Left renal cortex interstitium (tissue), 4 donors: ENCODE measurements at regions not wholly inside any gene's neighbourhood (a gene's known extent, or its start where the extent isn't known, plus 50 kb on each side); places are given as distances from the start of the nearest gene placed in this dataset.
"Not testable (repeated sequence)": the region's sequence is repeated elsewhere in the genome, so short reads cannot be mapped to it uniquely, and the experiment has no call there.

ENCODE experiments used
- DNase-seq, 4 donors: peaks; one replicate each; pipeline ENCODE4 v3.0.0-alpha.2; 2013; ENCODE audit warnings: low read depth in 4 of 4, low spot score in 2 of 4, missing footprints in 1 of 4

DNA sequence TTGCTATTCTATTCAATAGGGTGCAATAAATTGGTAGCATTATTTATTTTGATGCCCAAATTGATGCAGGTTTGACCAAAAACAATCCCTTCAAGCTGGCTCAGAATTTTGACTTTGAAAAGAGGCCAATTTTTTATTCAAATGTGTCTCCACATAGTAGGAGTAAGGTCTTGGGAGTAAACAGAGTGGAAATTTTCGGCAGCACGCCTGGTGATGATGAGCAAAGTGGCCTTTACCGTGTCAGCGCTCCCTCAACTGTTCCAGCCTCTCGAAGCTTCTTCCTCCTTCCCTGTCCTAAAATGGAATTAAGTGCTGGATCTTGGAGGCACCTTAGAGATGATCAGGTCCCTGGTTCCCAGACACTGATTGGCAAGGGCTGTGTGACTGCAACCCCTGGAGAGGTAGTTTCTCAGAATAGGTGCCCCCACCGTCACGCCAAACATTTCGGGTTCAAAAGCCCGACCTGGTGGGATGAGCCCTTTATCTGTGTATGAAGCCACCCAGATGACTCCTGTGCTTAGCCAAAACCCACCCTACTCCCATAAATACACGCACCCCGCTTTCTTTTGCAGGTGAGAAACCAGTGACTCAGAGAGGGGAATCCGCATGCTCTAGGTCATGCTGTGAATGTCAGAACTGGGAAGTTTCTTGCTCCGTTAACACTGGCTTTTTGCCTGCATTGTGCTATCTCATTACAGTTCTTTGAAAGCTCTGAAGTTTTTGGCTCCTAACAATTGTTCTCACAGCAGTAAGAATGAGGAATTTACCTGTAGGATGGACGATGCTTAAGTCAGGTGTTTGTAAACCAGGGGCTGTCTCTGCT, 89.1 kb downstream of the CRYGS start:
- no peak for DNase-seq

DNA sequence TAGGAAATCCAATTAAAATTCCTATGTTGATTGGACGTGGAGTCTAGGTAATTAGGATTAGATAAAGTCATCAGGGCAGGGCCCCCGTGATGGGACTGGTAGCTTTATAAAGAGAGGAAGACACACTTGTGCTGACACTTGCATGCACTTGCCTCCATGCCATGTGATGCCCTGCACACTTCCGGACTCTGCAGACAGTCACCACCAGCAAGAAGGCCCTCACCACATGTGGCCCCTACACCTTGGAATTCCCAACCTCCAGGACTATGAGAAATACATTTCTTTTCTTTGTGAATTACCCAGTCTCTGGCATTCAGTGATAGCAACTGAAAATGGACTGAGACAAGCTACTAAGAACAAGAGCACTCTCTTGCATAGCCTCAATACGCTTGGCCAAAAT, 90.6 kb downstream of the CRYGS start:
- no peak for DNase-seq

DNA sequence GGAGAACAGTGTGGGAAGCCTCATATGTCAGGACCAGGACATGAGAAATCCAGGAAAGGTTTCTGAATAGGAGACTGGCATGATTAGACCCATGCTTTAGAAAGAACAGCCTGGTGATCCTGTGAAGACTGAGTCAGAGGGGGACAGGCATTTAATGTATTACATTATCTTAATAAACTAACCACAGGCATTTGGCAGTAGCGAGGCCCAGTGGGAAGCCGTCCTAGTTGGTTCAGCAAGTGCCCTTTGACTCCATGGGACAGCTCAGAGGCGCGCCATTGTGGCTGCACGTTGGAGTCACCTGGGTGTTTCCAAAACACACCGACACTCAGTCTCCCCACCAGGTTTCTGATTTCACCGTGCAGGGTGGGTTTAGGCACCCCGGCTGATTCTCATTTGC, 90.5 kb upstream of the DGKG start:
- DNase-seq = no peak

DNA sequence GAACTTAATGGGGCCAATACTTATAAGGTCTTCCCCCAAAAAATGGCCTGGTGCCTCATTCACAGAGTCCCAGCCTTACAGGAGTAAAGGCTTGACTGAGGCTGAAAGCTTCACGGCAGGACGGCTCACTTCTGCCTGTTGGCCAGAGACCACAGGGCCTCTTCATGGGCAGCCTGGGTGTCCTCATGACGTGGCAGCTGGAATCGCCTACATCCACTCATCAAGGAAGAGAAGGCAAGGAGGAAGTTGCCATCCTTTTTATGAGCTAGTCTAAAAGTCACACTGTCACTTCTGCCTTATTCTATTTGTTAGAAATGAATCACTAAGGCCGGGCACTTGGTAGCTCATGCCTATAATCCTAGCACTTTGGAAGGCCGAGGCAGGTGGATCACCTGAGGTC, 89.3 kb upstream of the DGKG start:
- no peak for DNase-seq

DNA sequence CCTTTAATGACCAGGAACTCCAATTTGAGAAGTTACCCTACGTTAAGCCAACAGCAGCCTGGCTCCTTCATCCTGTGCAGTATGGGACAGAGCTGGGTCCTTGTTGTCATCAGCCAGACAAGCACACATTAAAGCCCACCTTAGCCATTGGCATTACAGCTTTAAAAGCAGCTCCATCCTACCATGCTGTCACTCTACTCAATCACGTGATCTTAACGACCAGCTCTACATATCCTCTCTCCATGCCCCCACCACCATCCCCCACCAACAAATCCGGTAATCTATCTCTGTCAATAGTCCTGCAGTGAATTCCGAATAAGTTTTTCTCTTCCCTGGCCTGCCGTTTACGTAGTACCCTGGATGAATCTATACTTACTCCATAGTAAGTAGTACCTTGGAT, 82.9 kb upstream of the DGKG start:
- no peak for DNase-seq

DNA sequence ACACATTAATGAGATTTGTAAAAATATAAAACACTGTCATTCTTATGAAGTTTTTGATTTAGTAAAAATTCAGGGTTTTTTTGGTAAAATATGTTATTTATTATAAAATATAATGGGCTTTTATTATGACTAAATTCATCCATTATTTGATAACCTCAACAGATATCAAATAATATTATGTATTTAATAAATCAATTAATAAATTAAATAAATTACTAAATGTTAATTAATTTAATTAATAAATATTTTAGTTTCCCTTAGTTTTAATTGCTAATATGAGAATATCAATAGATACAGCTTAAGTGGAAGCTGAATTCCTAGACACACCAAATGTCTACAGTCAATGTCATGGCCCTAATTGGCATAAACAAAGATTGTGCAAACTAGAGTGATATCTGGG, 82.3 kb upstream of the DGKG start:
- DNase-seq = no peak

DNA sequence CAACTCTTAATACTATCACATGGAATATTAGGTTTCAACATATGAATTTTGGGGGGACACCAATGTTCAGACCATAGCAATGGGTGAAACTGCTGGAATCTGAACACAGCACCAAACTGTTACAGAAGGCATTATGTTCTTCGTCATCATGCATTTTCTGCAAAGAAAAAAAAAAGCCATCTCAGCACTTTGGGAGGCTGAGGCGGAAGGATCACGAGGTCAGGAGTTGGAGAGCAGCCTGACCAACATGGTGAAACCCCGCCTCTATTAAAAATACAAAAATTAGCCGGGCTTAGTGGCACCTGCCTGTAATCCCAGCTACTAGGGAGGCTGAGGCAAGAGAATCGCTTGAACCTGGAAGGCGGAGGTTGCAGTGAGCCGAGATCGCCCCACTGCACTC, 80.9 kb upstream of the DGKG start:
- DNase-seq = not testable (repeated sequence)

DNA sequence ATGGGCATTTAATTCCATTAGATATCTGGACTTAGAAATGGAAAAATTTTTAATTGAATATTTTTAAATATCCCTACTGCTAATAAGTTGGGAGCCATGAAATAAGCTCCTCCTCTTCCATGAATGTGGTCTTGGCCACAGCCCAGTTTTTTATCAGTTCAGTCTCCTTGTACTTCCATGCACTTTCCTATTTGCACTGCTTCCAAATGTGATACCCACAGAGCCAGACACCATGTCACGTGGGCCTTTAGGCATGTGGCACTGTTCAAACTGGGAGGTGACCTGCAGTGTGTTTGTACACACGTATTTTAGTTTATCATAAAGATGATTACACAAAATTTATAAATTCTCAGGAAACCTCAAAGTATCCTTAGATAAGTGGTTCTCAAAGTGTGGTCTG, 80.1 kb upstream of the DGKG start:
- no peak for DNase-seq

DNA sequence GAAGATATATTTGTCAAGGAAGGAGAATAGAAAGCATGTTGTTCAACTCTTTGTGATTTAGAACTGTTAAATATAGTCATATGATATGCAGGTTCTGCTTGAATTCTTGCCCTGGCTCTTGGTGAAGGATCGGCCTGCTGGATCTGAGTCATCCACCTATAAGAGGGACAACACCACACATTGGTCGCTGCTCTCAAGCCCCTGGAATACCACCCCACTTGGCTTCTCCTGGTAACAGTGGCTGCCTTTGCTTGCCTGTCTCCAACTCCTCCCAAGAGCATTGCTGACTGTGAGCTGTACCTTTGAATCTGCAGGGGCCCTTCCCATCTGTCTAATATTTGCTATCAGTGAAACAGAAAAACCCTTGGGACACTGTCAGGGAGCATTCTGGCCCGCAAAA, 78.9 kb upstream of the DGKG start:
- no peak for DNase-seq

DNA sequence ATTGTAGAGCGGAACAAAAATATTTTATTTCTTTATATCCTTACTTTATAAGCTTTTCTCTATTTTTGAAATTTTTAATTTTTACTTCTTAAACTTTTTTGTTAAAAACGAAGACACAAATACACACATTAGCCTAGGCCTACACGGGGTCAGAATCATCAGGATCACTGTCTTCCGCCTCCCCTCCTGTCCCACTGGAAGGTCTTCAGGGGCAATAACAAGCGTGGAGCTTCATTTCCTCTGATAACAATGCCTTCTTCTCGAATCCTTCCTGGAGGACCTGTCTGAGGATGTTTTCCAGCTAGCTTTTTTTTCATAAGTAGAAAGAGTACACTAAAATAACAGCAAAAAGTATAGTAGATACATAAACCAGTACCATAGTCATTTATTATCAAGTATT, 77.7 kb upstream of the DGKG start:
- no peak for DNase-seq

DNA sequence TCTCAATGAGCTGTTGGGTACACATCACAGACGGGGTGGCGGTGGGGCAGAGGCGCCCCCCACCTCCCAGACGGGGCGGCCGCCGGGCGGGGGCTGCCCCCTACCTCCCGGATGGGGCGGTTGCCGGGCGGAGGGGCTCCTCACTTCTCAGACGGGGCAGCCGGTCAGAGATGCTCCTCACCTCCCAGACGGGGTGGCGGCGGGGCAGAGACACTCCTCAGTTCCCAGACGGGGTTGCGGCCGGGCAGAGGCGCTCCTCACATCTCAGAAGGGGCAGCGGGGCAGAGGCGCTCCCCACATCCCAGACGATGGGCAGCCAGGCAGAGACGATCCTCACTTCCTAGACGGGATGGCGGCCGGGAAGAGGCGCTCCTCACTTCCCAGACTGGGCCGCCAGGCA, 73.3 kb upstream of the DGKG start:
- DNase-seq = not testable (repeated sequence)

DNA sequence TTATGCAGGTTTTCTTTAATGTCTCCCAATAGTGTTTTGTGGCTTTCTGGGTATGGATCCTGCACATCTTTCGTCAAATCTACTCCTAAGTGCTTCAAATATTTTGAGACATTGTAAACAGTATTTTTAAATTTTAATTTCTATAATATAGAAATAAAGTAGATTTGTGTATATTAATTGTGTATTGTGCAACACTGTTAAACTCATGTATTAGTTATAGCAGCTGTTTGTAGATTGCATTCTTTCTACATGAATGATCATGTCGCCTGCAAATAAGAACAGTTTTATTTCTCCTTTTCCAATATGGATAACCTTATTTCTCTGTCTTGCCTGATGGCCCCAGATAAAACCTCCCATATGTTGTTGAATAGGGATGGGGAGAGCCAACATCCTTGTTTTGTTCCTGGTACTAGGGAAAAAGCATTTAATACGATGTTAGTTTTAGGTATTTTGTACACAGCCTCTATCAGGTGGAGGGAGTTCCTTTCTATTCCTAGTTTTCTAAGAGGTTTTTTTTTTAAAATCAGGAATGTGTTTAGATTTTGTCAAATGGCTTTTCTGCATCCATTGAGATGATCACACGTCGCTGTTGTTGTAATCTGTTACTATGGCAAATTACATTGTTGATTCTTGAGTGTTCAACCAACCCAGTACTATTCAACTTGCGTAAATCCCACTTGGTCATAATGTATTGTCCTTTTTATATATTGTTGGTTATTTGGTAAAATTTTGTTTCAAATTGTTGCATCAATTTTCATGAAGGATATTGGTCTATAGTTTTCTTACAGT, 71.1 kb upstream of the DGKG start:
- no peak for DNase-seq

DNA sequence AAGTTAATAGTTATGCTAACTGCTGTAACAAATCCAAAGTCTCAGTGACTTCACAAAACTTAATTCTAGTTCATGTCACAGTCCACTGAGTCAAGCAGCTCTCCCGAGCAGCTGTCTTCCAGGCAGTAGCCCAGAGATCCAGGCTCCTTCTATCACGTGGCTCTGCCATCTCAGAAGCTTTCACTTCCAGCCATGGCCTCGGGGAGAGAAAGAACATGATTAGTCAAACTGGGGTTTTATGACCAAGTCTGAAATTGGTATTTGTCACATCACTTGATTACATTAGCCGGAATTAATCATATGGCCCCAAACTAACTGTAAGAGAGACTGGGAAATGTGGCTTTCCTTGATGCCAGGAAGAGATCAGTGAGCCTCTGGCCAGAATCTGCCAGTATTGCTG, 70.2 kb upstream of the DGKG start:
- peak in 1 of 4 donors; percentile 21 for DNase-seq

DNA sequence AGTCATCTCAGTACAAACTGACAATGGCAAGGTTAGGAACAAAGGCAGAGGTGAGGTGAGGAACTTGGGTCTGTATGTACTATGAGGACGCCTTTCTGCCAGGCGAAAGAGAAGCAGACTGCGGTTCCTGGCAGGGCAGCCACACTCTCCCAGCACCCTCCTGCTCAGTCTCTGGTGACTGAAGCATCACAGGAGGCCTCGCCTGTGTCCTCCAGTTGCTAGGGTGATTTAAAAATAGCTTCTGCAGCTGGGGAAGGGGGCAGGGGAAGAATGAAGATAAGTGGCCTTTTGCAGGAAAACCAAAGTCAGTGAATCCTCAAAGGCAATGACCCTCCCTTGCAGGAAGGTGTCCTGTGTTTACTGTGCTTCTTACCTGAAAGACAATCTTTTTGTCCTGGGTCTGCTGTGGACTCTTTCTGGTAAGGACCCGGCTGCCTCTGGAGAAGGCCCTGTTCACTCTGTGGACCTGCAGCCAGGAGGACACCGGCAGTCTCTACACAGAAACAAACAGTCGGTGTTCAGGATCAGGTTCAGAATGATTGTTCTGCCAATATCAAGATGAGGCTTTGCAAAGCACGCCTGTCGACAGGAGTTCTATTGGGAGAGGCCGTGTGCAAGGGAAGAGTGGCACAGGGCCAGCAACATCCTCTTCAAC, 65.7 kb upstream of the DGKG start:
- DNase-seq = no peak

DNA sequence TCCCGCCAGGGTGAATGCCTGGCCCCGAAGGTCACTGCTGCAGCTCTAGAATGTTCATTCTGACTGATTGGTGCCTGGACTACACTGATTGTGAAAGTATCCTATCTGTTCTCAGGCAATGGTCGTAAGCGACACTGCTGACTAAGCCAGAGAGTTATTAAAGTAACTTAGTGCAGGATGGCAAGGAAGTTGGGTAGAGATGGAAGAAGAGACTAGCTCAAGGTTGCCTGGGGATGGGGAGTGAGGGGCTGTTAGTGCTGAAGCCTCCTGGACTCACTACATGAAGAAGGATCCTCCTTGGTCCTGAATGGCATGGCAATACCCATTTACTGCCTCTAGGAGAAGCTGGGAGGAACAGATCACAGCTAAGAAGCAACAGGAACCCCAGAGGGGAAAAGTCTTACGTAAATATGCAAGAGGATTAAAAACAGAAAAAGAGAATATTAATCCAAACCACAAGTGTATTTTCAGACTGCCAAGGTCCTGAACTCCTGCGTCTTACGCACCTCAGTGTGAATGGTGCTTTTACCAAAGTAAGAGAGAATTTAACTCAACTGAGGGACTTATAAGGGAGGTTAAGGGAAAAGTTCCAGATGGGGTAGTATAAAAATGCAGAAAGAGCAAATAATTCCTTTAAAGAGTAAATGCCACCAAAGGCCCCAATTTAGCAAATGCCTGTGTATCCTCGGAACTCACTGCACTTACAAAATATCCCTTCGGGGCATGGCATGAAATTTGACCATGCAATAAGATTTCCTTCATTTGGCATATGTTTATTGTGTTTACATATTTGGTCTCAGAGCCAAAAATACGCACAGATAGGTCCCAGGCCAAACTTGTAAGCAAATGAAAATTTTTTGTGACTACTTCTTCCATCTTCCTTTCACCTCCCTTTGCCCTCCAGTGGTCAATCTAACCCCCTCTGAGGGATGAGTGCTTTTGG, 64.0 kb upstream of the DGKG start:
- DNase-seq = no peak

DNA sequence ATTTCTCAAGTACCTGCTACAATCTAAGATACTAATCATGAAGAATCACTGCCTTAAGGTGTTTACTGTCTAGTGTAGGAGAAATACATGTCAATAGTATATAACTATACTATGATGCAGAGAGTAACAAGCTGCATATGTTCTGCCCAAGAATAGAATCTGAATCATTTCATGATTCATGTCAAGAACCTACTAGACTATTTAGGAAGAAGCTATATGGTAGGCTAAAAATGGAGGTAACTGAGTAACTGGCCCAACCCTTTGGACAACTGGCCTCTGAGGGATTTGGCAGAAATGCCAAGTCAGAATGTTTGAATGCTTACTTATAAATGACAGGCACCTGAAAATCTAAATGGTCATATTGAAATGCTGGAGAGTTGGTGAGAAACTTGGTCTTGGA, 59.9 kb upstream of the DGKG start:
- DNase-seq = no peak

DNA sequence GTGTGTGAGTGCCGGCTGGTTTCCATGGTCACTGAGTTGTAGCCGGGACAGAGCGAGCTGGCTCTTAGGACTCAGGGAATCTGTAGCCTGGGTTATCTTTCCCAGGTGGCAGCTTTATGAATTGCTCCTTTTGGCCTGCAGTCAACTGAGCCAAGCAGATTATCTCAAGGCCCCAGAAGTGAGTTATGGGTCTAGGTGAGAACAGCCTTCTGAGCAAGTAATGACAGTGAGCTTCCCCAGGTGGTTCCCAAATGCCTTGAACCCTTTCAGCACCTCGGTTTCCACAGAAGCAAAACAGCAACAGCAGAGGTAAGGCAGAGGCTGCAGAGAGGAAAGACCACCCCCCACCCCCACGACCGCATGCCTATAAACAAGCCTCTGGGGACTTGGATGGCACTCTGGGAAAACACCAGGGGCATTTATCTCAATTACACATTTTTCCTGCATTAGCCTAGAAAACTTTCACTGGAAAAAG, 56.7 kb upstream of the DGKG start:
- DNase-seq = no peak

DNA sequence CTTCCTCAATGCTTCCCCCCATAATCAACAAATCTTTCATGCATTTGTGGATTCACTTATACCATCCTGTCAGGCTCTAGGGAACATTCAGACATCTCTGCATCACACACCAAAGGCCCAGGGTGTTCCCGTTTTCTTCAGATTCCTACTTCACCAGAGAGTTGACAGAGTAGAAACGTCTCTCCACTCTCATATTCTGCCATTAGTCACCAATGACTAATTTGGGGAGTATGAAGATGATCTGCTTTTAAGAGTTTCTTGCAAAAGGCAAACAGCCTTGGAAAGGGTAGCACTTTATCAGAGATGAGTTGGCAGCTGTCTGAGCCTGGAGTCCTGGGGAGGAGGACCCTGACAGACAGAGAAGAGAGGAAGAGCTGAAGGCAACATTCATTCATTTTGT, 55.8 kb upstream of the DGKG start:
- DNase-seq = no peak

DNA sequence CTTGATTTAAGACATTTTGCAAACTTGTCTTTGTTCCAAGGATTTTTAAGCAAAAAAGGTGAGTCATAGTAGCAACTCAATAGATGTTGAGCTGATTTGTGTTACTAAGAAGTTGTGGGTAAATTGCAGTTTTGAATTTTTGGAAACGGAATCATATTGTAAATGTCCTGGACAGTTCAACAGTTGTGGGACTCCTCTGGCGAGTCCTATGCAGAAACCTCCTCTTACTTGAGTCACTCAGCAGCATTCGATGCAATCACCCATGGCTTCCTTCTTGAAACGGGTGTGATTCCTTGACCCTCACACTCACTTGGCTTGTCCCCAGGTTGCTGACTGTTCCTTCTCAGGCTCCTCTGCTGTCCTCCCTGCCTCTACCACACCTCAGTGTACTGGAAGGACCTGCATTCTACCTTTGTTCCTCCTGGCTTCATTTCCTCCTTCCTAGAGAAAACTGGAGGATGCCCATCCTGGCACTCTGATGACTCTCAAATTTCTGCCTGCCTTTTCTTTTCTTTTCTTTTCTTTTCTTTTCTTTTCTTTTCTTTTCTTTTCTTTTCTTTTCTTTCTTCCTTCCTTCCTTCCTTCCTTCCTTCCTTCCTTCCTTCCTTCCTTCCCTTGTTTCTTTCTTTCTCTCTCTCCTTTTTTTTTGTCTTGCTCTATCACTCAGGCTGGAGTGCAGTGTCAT, 52.8 kb upstream of the DGKG start:
- DNase-seq = no peak
